Heart left ventricle (tissue), 13 donors: ENCODE measurements at regions not wholly inside any gene's neighbourhood (a gene's known extent, or its start where the extent isn't known, plus 50 kb on each side); places are given as distances from the start of the nearest gene placed in this dataset.

Source experiments
- CTCF ChIP-seq, 12 donors: fragments of 200-600 bp; sonication (generic) in 4 of 12; IDR thresholded peaks; one replicate each; pipeline versions ENCODE4 v1.5.0 to v1.8.0; 2018 to 2022; ENCODE audit warnings: antibody characterized with exemption in 12 of 12, mild to moderate bottlenecking in 5 of 12
- POLR2A ChIP-seq, 2 donors: fragments of 450-650 bp; IDR thresholded peaks; one replicate each; pipeline ENCODE4 v1.6.1; 2017; ENCODE audit warnings: antibody characterized with exemption in 2 of 2, mild to moderate bottlenecking in 2 of 2, moderate library complexity in 2 of 2
- donor health status: ischemic (EF 13 %, LVEDD 7.1; RV severe dilation, severe dysfunction).
- donor health status: DM: no; HTN: yes; CAD: no.
- donor health status: DM: no; HTN: no; CAD: no.
- donor health status: ischemic (EF 25% LVEDD 6.9; RV normal size, moderate dysfunction).
- donor health status: ischemic (EF 25% LVEDD 5.7; RV mildly dilated, moderate dysfunction).
- donor health status: ischemic (EF 35%, LVEDD 5.7; RV mildly dilated, moderate dysfunction).
- donor health status: nonischemic (EF 11% LVEDD 7.7; RV severe dilation, severe dysfunction).
- donor health status: DM: yes; HTN: yes; CAD: no.
- donor health status: PGD.
- donor health status: ischemic (EF 29% LVEDD 5.4; RV normal size, mild dysfunction).
- donor health status: nonischemic (EF 23%, LVEDD 6.1; RV moderate dilation, normal function).

- TF ChIP-seq CTCF (IDR thresholded peaks at IDR 0.05) (no peak), POLR2A (IDR thresholded peaks at IDR 0.05) (no peak)
These were observed 200.3 kb downstream of the KCTD12 start for GRCh38 chr13:76685938-76686337.
